Liver (tissue), 3 donors: ENCODE measurements at regions not wholly inside any gene's neighbourhood (a gene's known extent, or its start where the extent isn't known, plus 50 kb on each side); places are given as distances from the start of the nearest gene placed in this dataset.

ENCODE experiments used
- EGR1 ChIP-seq, 2 donors: IDR thresholded peaks; 2 replicates each; pipeline ENCODE4 v1.6.1; 2016 to 2018; ENCODE audit warnings: antibody characterized with exemption in 2 of 2, low read depth in 2 of 2
- FOXA1 ChIP-seq: IDR thresholded peaks from 2 replicates; pipeline ENCODE4 v1.6.1; 2016; ENCODE audit warnings: antibody characterized with exemption
- GABPA ChIP-seq, 2 donors: IDR thresholded peaks in 1 of 2; conservative IDR thresholded peaks in 1 of 2; 2 replicates each; pipeline ENCODE4 v1.6.1; 2016; ENCODE audit warnings: antibody characterized with exemption in 2 of 2, mild to moderate bottlenecking in 1 of 2, moderate library complexity in 1 of 2
- JUND ChIP-seq, 2 donors: IDR thresholded peaks; 2 replicates each; pipeline ENCODE4 v1.6.1; 2016; ENCODE audit warnings: antibody characterized with exemption in 2 of 2
- RAD21 ChIP-seq, 2 donors: IDR thresholded peaks; 2 replicates each; pipeline ENCODE4 v1.6.1; 2016; ENCODE audit warnings: antibody characterized with exemption in 2 of 2, mild to moderate bottlenecking in 2 of 2
- RXRA ChIP-seq, 2 donors: IDR thresholded peaks; 2 replicates each; pipeline ENCODE4 v1.6.1; 2017 to 2018; ENCODE audit warnings: antibody characterized with exemption in 2 of 2, mild to moderate bottlenecking in 1 of 2
- SP1 ChIP-seq: IDR thresholded peaks from 2 replicates; pipeline ENCODE4 v1.6.1; 2018; ENCODE audit warnings: antibody characterized with exemption, mild to moderate bottlenecking
- TAF1 ChIP-seq: conservative IDR thresholded peaks from 2 replicates; pipeline ENCODE4 v1.6.1; 2016; ENCODE audit warnings: antibody characterized with exemption, mild to moderate bottlenecking
- TF ChIP-seq, protein P1 (sequence below): fragments of 150-350 bp; IDR thresholded peaks from 2 replicates; pipeline ENCODE4 v1.5.1; 2017; ENCODE audit warnings: improper control_type of control experiment, low read depth, low read length; ENCODE audit not compliant: missing input control
- TF ChIP-seq, protein P2 (sequence below): IDR thresholded peaks from 2 replicates; pipeline ENCODE4 v1.6.1; 2016; ENCODE audit warnings: antibody characterized with exemption
- TF ChIP-seq, protein P3 (sequence below): IDR thresholded peaks from 2 replicates; pipeline ENCODE4 v1.6.1; 2016; ENCODE audit warnings: antibody characterized with exemption, mild to moderate bottlenecking
- TF ChIP-seq, protein P4 (sequence below): IDR thresholded peaks from 2 replicates; pipeline ENCODE4 v1.6.1; 2016; ENCODE audit warnings: antibody characterized with exemption
- donor health status: healthy.
- donor health status: healthy.

DNA sequence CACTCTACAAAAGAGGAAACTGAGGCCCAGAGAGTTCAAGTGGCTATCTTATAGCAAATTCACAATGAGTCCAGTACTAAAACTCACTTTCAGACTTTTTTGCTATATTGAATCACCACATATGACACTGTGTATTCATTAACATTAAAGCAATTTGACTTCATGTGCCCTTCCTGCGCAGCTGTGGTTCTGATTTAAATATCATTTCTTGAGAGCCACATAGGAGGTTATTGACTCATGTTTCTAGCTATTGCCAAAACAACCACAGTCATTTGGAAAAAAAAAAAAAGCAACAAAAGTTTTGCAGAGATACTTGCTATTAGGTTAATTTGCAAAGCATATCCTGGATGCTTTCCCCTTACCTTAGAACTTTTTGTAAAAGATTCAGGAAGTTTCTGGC is 341.2 kb downstream of the PIK3C3 start:
- TF ChIP-seq, protein P1, sequence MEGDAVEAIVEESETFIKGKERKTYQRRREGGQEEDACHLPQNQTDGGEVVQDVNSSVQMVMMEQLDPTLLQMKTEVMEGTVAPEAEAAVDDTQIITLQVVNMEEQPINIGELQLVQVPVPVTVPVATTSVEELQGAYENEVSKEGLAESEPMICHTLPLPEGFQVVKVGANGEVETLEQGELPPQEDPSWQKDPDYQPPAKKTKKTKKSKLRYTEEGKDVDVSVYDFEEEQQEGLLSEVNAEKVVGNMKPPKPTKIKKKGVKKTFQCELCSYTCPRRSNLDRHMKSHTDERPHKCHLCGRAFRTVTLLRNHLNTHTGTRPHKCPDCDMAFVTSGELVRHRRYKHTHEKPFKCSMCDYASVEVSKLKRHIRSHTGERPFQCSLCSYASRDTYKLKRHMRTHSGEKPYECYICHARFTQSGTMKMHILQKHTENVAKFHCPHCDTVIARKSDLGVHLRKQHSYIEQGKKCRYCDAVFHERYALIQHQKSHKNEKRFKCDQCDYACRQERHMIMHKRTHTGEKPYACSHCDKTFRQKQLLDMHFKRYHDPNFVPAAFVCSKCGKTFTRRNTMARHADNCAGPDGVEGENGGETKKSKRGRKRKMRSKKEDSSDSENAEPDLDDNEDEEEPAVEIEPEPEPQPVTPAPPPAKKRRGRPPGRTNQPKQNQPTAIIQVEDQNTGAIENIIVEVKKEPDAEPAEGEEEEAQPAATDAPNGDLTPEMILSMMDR, result no peak
- TF ChIP-seq RXRA (IDR thresholded peaks at IDR 0.05) (no peak), JUND (IDR thresholded peaks at IDR 0.05) (no peak), GABPA (IDR thresholded peaks at IDR 0.05 in 1 of 2, conservative IDR thresholded peaks at IDR 0.05 in 1 of 2) (no peak), EGR1 (IDR thresholded peaks at IDR 0.05; ENCODE audit: low read depth in 2 of 2) (no peak), RAD21 (IDR thresholded peaks at IDR 0.05) (no peak), FOXA1 (no peak), TAF1 (no peak), SP1 (no peak)
- TF ChIP-seq, protein P2, sequence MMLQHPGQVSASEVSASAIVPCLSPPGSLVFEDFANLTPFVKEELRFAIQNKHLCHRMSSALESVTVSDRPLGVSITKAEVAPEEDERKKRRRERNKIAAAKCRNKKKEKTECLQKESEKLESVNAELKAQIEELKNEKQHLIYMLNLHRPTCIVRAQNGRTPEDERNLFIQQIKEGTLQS, result no peak
- TF ChIP-seq, protein P3, sequence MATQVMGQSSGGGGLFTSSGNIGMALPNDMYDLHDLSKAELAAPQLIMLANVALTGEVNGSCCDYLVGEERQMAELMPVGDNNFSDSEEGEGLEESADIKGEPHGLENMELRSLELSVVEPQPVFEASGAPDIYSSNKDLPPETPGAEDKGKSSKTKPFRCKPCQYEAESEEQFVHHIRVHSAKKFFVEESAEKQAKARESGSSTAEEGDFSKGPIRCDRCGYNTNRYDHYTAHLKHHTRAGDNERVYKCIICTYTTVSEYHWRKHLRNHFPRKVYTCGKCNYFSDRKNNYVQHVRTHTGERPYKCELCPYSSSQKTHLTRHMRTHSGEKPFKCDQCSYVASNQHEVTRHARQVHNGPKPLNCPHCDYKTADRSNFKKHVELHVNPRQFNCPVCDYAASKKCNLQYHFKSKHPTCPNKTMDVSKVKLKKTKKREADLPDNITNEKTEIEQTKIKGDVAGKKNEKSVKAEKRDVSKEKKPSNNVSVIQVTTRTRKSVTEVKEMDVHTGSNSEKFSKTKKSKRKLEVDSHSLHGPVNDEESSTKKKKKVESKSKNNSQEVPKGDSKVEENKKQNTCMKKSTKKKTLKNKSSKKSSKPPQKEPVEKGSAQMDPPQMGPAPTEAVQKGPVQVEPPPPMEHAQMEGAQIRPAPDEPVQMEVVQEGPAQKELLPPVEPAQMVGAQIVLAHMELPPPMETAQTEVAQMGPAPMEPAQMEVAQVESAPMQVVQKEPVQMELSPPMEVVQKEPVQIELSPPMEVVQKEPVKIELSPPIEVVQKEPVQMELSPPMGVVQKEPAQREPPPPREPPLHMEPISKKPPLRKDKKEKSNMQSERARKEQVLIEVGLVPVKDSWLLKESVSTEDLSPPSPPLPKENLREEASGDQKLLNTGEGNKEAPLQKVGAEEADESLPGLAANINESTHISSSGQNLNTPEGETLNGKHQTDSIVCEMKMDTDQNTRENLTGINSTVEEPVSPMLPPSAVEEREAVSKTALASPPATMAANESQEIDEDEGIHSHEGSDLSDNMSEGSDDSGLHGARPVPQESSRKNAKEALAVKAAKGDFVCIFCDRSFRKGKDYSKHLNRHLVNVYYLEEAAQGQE, result no peak
- TF ChIP-seq, protein P4, sequence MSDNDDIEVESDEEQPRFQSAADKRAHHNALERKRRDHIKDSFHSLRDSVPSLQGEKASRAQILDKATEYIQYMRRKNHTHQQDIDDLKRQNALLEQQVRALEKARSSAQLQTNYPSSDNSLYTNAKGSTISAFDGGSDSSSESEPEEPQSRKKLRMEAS, result no peak
